Fibroblast of mammary gland (primary cell): ENCODE measurements at regions not wholly inside any gene's neighbourhood (a gene's known extent, or its start where the extent isn't known, plus 50 kb on each side); places are given as distances from the start of the nearest gene placed in this dataset.
A peak's percentile ranks its signal among the peaks of the same experiment; 100 is the strongest.
"Not testable (repeated sequence)": the region's sequence is repeated elsewhere in the genome, so short reads cannot be mapped to it uniquely, and the experiment has no call there.

Experiments
- DNase-seq: peaks from one replicate; pipeline ENCODE4 v3.0.0-alpha.2; 2010; ENCODE audit warnings: low read depth
- H3K4me3 ChIP-seq: 2 replicates; pipeline ENCODE4 v1.5.1; 2011; ENCODE audit warnings: low read depth, mild to moderate bottlenecking, low read length, moderate library complexity; ENCODE audit not compliant: control insufficient read depth
- CTCF ChIP-seq: conservative IDR thresholded peaks from 2 replicates; pipeline ENCODE4 v1.5.1; 2011; ENCODE audit warnings: low read depth, low read length, inconsistent platforms; ENCODE audit not compliant: control insufficient read depth, insufficient read depth

GRCh38 chr16:27600381-27600780, 50.4 kb downstream of the KATNIP start:
- no peak overlapping the region for H3K4me3 ChIP-seq
- TF ChIP-seq CTCF: no peak
- no peak for DNase-seq

- TF ChIP-seq CTCF: no peak
- DNase-seq: no peak
- H3K4me3 ChIP-seq: no peak overlapping the region
Observed at GRCh38 chr16:27602103-27602502, 52.2 kb downstream of the KATNIP start.

GRCh38 chr16:27605500-27606106, 55.7 kb downstream of the KATNIP start:
- peak; percentile 51 for DNase-seq
- peak; percentile 79 for TF ChIP-seq CTCF
- not testable (repeated sequence) for H3K4me3 ChIP-seq

- H3K4me3 ChIP-seq: no peak overlapping the region
- no peak for TF ChIP-seq CTCF
Observed at GRCh38 chr16:27611340-27611739, 61.4 kb downstream of the KATNIP start.

GRCh38 chr16:27613238-27613791, 63.4 kb downstream of the KATNIP start:
- no peak for DNase-seq
- H3K4me3 ChIP-seq: no peak overlapping the region
- TF ChIP-seq CTCF: no peak

More at GRCh38 chr16:27611340-27611739, 61.4 kb downstream of the KATNIP start:
- no peak for DNase-seq

- no peak for DNase-seq
- no peak for TF ChIP-seq CTCF
- no peak overlapping the region for H3K4me3 ChIP-seq
Observed at GRCh38 chr16:27617665-27618064, 67.7 kb downstream of the KATNIP start.
